Smooth muscle cell (in vitro differentiated cells): ENCODE measurements at regions not wholly inside any gene's neighbourhood (a gene's known extent, or its start where the extent isn't known, plus 50 kb on each side); places are given as distances from the start of the nearest gene placed in this dataset.

Experiments
- DNase-seq: peaks from one replicate; lab custom pipeline; 2025; ENCODE audit not compliant: unreplicated experiment; lab: John Stamatoyannopoulos, UW
- H2AFZ ChIP-seq: fragments of 200-600 bp; sonication (generic); 2 replicates; pipeline ENCODE4 v1.6.0; 2016; ENCODE audit warnings: antibody characterized with exemption, low read depth, mild to moderate bottlenecking
- H3F3A ChIP-seq: fragments of 200-600 bp; sonication (generic); 2 replicates; pipeline ENCODE4 v1.6.0; 2017; ENCODE audit warnings: antibody characterized with exemption, low read depth
- H3K27ac ChIP-seq: fragments of 200-600 bp; sonication (generic); 2 replicates; pipeline ENCODE4 v1.5.1; 2016; ENCODE audit warnings: low read depth, mild to moderate bottlenecking
- H3K27me3 ChIP-seq: fragments of 200-600 bp; sonication (generic); 2 replicates; pipeline ENCODE4 v1.6.1; 2016; ENCODE audit warnings: low read depth, mild to moderate bottlenecking
- H3K36me3 ChIP-seq: fragments of 200-600 bp; sonication (generic); 2 replicates; pipeline ENCODE4 v1.5.1; 2016; ENCODE audit warnings: low read depth
- H3K4me1 ChIP-seq: fragments of 200-600 bp; sonication (generic); 2 replicates; pipeline ENCODE4 v1.5.1; 2016; ENCODE audit warnings: low read depth
- H3K4me2 ChIP-seq: fragments of 200-600 bp; sonication (generic); 2 replicates; pipeline ENCODE4 v1.6.0; 2016; ENCODE audit warnings: mild to moderate bottlenecking
- H3K4me3 ChIP-seq: fragments of 200-600 bp; sonication (generic); 2 replicates; pipeline ENCODE4 v1.5.1; 2016; ENCODE audit warnings: mild to moderate bottlenecking
- H3K79me2 ChIP-seq: fragments of 200-600 bp; sonication (generic); 2 replicates; pipeline ENCODE4 v1.6.0; 2016; ENCODE audit warnings: low read depth, mild to moderate bottlenecking
- H3K9ac ChIP-seq: fragments of 200-600 bp; sonication (generic); 2 replicates; pipeline ENCODE4 v1.6.0; 2016; ENCODE audit warnings: low read depth
- H3K9me3 ChIP-seq: fragments of 200-600 bp; sonication (generic); replicated peaks from 2 replicates; pipeline ENCODE4 v1.5.1; 2016; ENCODE audit warnings: low read depth
- H4K20me1 ChIP-seq: fragments of 200-600 bp; sonication (generic); 2 replicates; pipeline ENCODE4 v1.6.0; 2016; ENCODE audit warnings: low read depth
- WGBS: methylation state at CpG from one replicate; pipeline ENCODE4 v1.1.7; 2016; ENCODE audit warnings: low lambda C conversion rate; 5-methylcytosine and 5-hydroxymethylcytosine counted together
- TF ChIP-seq, protein P1 (sequence below): fragments of 200-600 bp; sonication (generic); IDR thresholded peaks from 2 replicates; pipeline ENCODE4 v1.5.1; 2017; ENCODE audit warnings: borderline replicate concordance, mild to moderate bottlenecking, antibody characterized with exemption; ENCODE audit not compliant: insufficient read depth, poor library complexity, severe bottlenecking

DNA sequence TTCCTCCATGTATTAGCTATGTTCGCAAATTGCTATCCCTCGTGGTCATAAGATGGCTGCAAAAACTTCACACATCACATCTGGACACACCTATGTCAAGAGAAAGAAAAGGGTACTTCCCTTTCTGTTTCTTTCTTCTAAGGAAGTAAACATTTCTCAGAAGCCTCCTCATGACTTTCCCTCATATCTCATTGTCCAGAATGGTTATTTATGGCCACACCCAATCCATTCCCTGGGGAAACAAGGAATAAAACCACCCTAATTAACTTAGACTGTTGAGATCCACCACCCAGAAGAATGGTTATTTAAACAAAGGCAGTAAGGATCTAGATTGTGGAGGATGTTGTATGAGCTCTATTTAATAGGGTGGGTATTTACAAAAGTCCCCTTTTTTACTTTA is 160.8 kb upstream of the LNX1 start:
- no peak for DNase-seq
- no peak overlapping the region for H2AFZ ChIP-seq
- H3K27ac ChIP-seq, result no peak overlapping the region
- TF ChIP-seq, protein P1, sequence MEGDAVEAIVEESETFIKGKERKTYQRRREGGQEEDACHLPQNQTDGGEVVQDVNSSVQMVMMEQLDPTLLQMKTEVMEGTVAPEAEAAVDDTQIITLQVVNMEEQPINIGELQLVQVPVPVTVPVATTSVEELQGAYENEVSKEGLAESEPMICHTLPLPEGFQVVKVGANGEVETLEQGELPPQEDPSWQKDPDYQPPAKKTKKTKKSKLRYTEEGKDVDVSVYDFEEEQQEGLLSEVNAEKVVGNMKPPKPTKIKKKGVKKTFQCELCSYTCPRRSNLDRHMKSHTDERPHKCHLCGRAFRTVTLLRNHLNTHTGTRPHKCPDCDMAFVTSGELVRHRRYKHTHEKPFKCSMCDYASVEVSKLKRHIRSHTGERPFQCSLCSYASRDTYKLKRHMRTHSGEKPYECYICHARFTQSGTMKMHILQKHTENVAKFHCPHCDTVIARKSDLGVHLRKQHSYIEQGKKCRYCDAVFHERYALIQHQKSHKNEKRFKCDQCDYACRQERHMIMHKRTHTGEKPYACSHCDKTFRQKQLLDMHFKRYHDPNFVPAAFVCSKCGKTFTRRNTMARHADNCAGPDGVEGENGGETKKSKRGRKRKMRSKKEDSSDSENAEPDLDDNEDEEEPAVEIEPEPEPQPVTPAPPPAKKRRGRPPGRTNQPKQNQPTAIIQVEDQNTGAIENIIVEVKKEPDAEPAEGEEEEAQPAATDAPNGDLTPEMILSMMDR, result no peak
- peaks cover 12% of the 10 kb centered on the region for H3K9me3 ChIP-seq
- no peak overlapping the region for H3K4me2 ChIP-seq
- 66% methylated on average over 2 of the region's 2 CpGs for WGBS
- no peaks in the 10 kb centered on the region for H3K4me1 ChIP-seq
- H3K9ac ChIP-seq, result no peak overlapping the region
- H3K79me2 ChIP-seq, result no peaks in the 10 kb centered on the region
- H3K4me3 ChIP-seq, result no peak overlapping the region
- H3K36me3 ChIP-seq, result no peaks in the 10 kb centered on the region
- no peaks in the 10 kb centered on the region for H3K27me3 ChIP-seq
- H3F3A ChIP-seq, result no peaks in the 10 kb centered on the region
- H4K20me1 ChIP-seq, result no peaks in the 10 kb centered on the region

DNA sequence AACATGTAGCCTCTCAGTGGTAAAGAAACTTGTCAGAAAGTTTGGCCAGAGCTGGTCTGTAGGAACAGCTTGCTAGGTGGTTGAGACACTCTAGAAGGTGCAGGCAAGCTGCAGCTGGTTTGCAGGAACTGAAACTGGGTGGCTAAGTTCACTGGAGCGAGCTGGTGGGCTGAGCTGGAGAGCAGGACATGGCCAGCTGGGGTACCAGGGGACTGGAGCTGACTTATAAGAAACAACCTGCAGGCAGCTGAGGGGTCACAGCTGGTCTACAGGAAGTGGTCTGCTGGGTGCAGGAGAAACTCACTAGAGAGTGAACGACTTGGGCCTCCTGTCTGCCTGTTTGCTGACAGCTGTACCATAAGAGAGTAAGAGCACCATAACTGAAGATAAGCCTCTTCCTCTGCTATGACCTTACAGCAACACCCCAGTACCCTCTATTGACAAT is 157.1 kb upstream of the LNX1 start:
- no peaks in the 10 kb centered on the region for H3K27me3 ChIP-seq
- H3K36me3 ChIP-seq, result no peaks in the 10 kb centered on the region
- WGBS, result 86% methylated on average over 2 of the region's 2 CpGs
- H3F3A ChIP-seq, result no peaks in the 10 kb centered on the region
- no peak overlapping the region for H3K9ac ChIP-seq
- no peak overlapping the region for H3K4me2 ChIP-seq
- no peak for DNase-seq
- TF ChIP-seq, protein P1, result no peak
- H3K4me1 ChIP-seq, result no peaks in the 10 kb centered on the region
- H4K20me1 ChIP-seq, result no peaks in the 10 kb centered on the region
- H3K4me3 ChIP-seq, result no peak overlapping the region
- peaks cover 4% of the 10 kb centered on the region for H3K9me3 ChIP-seq
- no peak overlapping the region for H2AFZ ChIP-seq
- no peaks in the 10 kb centered on the region for H3K79me2 ChIP-seq
- H3K27ac ChIP-seq, result no peak overlapping the region

DNA sequence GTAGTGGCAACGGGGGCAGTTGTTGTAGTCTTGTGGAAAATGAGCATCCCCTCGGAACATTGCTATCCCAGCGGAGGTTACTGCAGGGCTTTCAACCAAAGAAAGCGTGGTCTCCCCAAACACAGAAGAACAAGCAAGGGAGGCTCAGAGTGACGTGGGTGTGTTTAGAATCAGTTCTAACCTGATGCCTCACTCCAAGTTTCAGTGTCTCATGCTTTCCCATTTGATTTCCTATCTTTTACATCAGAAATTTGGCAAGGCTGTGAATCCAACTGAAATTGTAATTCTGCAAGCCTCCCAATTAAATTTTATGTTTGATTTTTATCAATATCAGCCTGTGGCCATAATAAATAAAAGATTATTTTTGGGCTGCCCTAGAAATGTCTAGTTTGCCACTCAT is 156.1 kb upstream of the LNX1 start:
- Histone ChIP-seq H3K4me2 (no peak overlapping the region), H3K27me3 (no peaks in the 10 kb centered on the region), H4K20me1 (no peaks in the 10 kb centered on the region), H3F3A (no peaks in the 10 kb centered on the region), H3K9me3 (no peaks in the 10 kb centered on the region), H3K4me3 (no peak overlapping the region), H2AFZ (no peak overlapping the region), H3K79me2 (no peaks in the 10 kb centered on the region), H3K4me1 (no peaks in the 10 kb centered on the region), H3K27ac (no peak overlapping the region), H3K36me3 (no peaks in the 10 kb centered on the region), H3K9ac (no peak overlapping the region)
- TF ChIP-seq, protein P1, result no peak
- DNase-seq, result no peak
- WGBS, result 96% methylated on average over 5 of the region's 5 CpGs

DNA sequence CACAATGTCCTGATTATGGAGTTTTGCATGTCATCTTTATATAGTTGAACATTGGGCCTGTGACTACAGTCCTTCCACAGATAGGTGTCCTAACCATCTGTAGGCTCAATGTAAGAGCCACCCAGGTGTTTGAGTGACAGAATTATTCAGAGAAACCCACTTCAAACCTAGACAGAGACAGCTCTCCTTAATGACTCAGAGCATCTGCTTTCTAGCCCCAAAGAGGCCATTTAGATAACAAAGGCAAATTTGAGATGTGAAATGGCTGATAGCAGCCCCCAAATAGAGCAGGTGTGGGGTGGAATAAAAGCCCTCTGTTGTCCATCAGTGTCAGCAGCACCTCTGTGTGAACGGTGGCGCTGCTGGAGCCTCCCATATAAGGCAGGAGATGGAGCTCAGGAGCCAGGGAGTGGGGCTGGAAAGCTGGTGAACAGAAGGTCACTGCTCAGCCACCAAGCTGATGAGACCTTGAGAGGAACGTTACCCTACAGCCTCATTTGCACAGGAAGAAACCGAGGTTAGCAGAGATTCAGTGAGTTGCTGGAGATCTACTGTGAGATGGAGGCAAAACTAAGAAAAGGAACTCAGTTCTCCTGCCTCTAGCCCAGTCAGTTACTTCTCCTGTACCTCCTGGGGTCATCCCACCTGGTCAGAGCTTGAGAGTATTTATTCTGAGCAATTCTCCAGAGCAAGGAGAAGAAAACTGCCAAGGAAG is 153.3 kb upstream of the LNX1 start:
- TF ChIP-seq, protein P1, result no peak
- no peaks in the 10 kb centered on the region for H3K4me1 ChIP-seq

More for the DNA sequence above, 153.3 kb upstream of the LNX1 start:
- Histone ChIP-seq H3K27ac (no peak overlapping the region), H3K27me3 (no peaks in the 10 kb centered on the region), H3F3A (no peaks in the 10 kb centered on the region), H3K9me3 (no peaks in the 10 kb centered on the region), H3K4me3 (no peak overlapping the region), H3K36me3 (no peaks in the 10 kb centered on the region), H2AFZ (no peak overlapping the region), H3K9ac (no peak overlapping the region), H3K79me2 (no peaks in the 10 kb centered on the region), H3K4me2 (no peak overlapping the region), H4K20me1 (no peaks in the 10 kb centered on the region)
- no peak for DNase-seq
- 48% methylated on average over 4 of the region's 4 CpGs for WGBS
